Transverse colon (tissue), 4 donors: ENCODE measurements at regions not wholly inside any gene's neighbourhood (a gene's known extent, or its start where the extent isn't known, plus 50 kb on each side); places are given as distances from the start of the nearest gene placed in this dataset.

ENCODE experiments used
- DNase-seq: peaks from one replicate; pipeline ENCODE4 v3.0.0-alpha.2; 2019
- H3K27ac ChIP-seq, 4 donors: fragments of 200-600 bp; sonication (generic); 2 replicates each; pipeline ENCODE4 v1.5.1; 2016 to 2018; ENCODE audit warnings: inconsistent platforms in 4 of 4
- H3K27me3 ChIP-seq: fragments of 200-600 bp; sonication (generic); 2 replicates; pipeline ENCODE4 v1.5.1; 2017; ENCODE audit warnings: inconsistent platforms
- H3K36me3 ChIP-seq, 4 donors: fragments of 200-600 bp; sonication (generic); 2 replicates each; pipeline ENCODE4 v1.5.1; 2017 to 2019; ENCODE audit warnings: inconsistent platforms in 4 of 4
- H3K4me1 ChIP-seq, 4 donors: fragments of 200-600 bp; sonication (generic); 2 replicates each; pipeline ENCODE4 v1.5.1; 2017 to 2020; ENCODE audit warnings: inconsistent platforms in 4 of 4
- H3K4me3 ChIP-seq, 4 donors: fragments of 200-600 bp; sonication (generic); 1 replicate in 1 of 4; 2 replicates in 3 of 4; pipeline versions ENCODE4 v1.5.1 to v1.6.1; 2017 to 2019; ENCODE audit warnings: inconsistent platforms in 4 of 4
- H3K9me3 ChIP-seq, 2 donors: fragments of 200-600 bp; sonication (generic); 2 replicates each; pipeline ENCODE4 v1.5.1; 2017 to 2019; ENCODE audit warnings: inconsistent platforms in 2 of 2
- CTCF ChIP-seq, 5 experiments: fragments of 200-600 bp in 3 of 5; fragments of 450-650 bp in 2 of 5; sonication (generic) in 3 of 5; IDR thresholded peaks; 1 replicate in 2 of 5; 2 replicates in 3 of 5; pipeline ENCODE4 v1.5.1; 2016 to 2017; ENCODE audit warnings: antibody characterized with exemption in 5 of 5, inconsistent platforms in 3 of 5, mild to moderate bottlenecking in 2 of 5, moderate library complexity in 1 of 5
- EP300 ChIP-seq: sonication (generic); formaldehyde crosslinking; IDR thresholded peaks from one replicate; pipeline ENCODE4 v1.6.1; 2017; ENCODE audit warnings: antibody characterized with exemption, low read depth
- POLR2A ChIP-seq: fragments of 450-650 bp; IDR thresholded peaks from one replicate; pipeline ENCODE4 v1.6.1; 2016; ENCODE audit warnings: antibody characterized with exemption, mild to moderate bottlenecking, moderate library complexity
- POLR2AphosphoS5 ChIP-seq, 3 donors: sonication (generic); formaldehyde crosslinking; IDR thresholded peaks; one replicate each; pipeline ENCODE4 v1.6.1; 2016; ENCODE audit warnings: antibody characterized with exemption in 3 of 3
- WGBS, 2 donors: methylation state at CpG; one replicate each; pipeline ENCODE4 v1.1.5; 2018; ENCODE audit warnings: low coverage in 1 of 2; 5-methylcytosine and 5-hydroxymethylcytosine counted together
- in situ Hi-C, 4 donors: fragments of 200-750 bp; cut with MboI; loops; one replicate each; pipeline versions ENCODE4 v1.15.0 to v1.15.1; 2017; ENCODE audit warnings: low sequenced_read_pairs in 3 of 4, low pct_ligation_motif_present in 1 of 4, low pct_unique_long_range_greater_than_20kb in 1 of 4
- intact Hi-C: fragments of 100-400 bp; cut with DNase I; formaldehyde crosslinking; loops from one replicate; pipeline ENCODE4 v1.15.1; 2023; ENCODE audit warnings: low total_unique reads

- in situ Hi-C loops, result no loop called here
- TF ChIP-seq POLR2AphosphoS5 (IDR thresholded peaks at IDR 0.05) (no peak), EP300 (no peak), CTCF (IDR thresholded peaks at IDR 0.05) (no peak)
Observed at GRCh38 chr10:128316121-128316726, 190.0 kb upstream of the MKI67 start.

DNA sequence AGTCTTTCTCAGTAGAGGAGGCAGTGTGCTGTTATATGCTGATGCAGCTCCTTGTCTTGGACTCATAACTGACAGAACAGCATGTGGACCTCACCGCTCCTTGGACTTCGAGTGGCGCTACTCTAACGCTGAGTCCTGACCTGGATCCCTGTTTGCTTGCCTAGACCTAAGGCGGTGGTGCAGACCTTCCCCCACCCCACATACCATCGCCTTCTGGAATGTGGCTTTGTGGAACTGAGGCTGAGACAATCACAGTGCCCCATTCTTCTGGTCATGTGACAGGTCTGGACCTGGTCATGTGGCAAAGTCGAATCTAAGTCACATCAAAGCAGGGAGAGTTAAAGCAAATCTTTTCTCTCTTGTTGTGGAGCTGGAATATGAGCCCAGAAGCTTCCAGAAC is 190.7 kb upstream of the MKI67 start:
- in situ Hi-C loops (no loop called here), intact Hi-C loops (no loop called here)
- Histone ChIP-seq H3K27ac (no peak overlapping the region), H3K36me3 (no peaks in the 10 kb centered on the region), H3K9me3 (no peaks in the 10 kb centered on the region), H3K27me3 (no peaks in the 10 kb centered on the region), H3K4me3 (no peak overlapping the region), H3K4me1 (no peaks in the 10 kb centered on the region)
- TF ChIP-seq POLR2A (no peak), EP300 (no peak), CTCF (IDR thresholded peaks at IDR 0.05) (no peak), POLR2AphosphoS5 (IDR thresholded peaks at IDR 0.05) (no peak)
- no peak for DNase-seq
- WGBS, 2 donors, result 83 to 100% methylated on average over 2 to 7 of the region's 7 CpGs

More at GRCh38 chr10:128316121-128316726, 190.0 kb upstream of the MKI67 start:
- H3K36me3 ChIP-seq, result no peaks in the 10 kb centered on the region
- WGBS, 2 donors, result 83 to 86% methylated on average over 1 to 6 of the region's 6 CpGs
- H3K4me1 ChIP-seq, result no peaks in the 10 kb centered on the region
- H3K27me3 ChIP-seq, result no peaks in the 10 kb centered on the region
- H3K9me3 ChIP-seq, result no peaks in the 10 kb centered on the region
- no peak overlapping the region for H3K27ac ChIP-seq
- no peak overlapping the region for H3K4me3 ChIP-seq
- intact Hi-C loops, result no loop called here
- DNase-seq, result no peak

DNA sequence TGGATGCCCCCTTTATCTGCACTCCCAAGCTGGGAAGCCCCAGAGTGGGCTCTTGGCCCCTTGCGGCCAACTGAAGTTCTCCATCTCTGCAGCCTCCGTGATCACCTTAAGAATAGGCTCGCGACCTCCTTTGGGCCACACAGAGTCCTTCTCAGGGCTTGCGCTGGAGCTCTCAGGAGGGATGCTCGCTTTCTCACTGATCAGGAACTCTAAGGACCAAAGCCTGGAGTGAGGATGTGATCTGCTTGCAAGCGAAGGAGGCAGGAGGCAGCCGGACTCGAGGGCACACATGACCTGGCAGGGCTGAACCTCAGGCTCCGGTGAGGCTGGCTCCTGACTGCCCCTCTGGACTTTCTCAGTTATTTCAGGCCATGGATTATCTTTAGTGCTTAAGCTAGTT is 192.1 kb upstream of the MKI67 start:
- no peak for DNase-seq
- Histone ChIP-seq H3K4me3 (no peak overlapping the region), H3K9me3 (no peaks in the 10 kb centered on the region), H3K27ac (no peak overlapping the region), H3K36me3 (no peaks in the 10 kb centered on the region), H3K4me1 (no peaks in the 10 kb centered on the region), H3K27me3 (no peaks in the 10 kb centered on the region)
- intact Hi-C loops (no loop called here), in situ Hi-C loops (no loop called here)
- 90% methylated on average over 10 of the region's 10 CpGs; no CpG with 5 or more reads in 1 of the 2 donors for WGBS, 2 donors
- no peak for TF ChIP-seq POLR2A
- no peak for TF ChIP-seq EP300
- TF ChIP-seq CTCF (IDR thresholded peaks at IDR 0.05), result no peak
- TF ChIP-seq POLR2AphosphoS5 (IDR thresholded peaks at IDR 0.05), result no peak

GRCh38 chr10:128318913-128319312 is 192.7 kb upstream of the MKI67 start:
- H3K27ac ChIP-seq, result no peak overlapping the region
- in situ Hi-C loops, result no loop called here
- no peaks in the 10 kb centered on the region for H3K36me3 ChIP-seq
- H3K9me3 ChIP-seq, result no peaks in the 10 kb centered on the region
- TF ChIP-seq POLR2AphosphoS5 (IDR thresholded peaks at IDR 0.05) (no peak), EP300 (no peak), CTCF (IDR thresholded peaks at IDR 0.05) (no peak), POLR2A (no peak)
- DNase-seq, result no peak
- 24 to 68% methylated on average over 3 to 4 of the region's 4 CpGs for WGBS, 2 donors
- H3K4me3 ChIP-seq, result no peak overlapping the region
- H3K4me1 ChIP-seq, result no peaks in the 10 kb centered on the region
- intact Hi-C loops, result no loop called here
- H3K27me3 ChIP-seq, result no peaks in the 10 kb centered on the region
